Suppressor macrophage treated with lipopolysaccharide for 4 hours (primary cell): ENCODE measurements at regions not wholly inside any gene's neighbourhood (a gene's known extent, or its start where the extent isn't known, plus 50 kb on each side); places are given as distances from the start of the nearest gene placed in this dataset.

Source experiments
- DNase-seq: peaks from one replicate; pipeline ENCODE4 v3.0.0-alpha.2; 2020

DNA sequence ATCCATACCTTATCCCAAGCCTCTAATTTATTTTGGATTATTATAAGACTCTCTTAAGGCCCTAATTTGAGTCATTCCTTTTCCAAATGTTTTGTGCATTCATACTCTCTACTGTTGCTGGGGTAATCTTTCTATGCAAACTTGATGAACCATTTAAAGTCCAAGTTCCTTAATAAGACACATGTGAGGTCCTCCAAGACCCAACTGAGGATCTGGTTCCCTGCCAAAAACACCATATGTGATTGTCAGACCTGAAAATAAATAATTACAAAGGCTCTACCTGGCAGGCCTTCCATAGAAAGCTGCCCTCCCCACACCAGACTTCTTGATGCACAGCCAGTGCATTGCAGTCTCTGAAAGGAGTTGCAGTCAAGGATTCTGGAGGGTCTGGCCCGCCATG lies 257.9 kb upstream of the AKR1E2 start:
- no peak for DNase-seq

- DNase-seq: no peak
These were observed 258.4 kb upstream of the AKR1E2 start for GRCh38 chr10:4567637-4568036.

DNA sequence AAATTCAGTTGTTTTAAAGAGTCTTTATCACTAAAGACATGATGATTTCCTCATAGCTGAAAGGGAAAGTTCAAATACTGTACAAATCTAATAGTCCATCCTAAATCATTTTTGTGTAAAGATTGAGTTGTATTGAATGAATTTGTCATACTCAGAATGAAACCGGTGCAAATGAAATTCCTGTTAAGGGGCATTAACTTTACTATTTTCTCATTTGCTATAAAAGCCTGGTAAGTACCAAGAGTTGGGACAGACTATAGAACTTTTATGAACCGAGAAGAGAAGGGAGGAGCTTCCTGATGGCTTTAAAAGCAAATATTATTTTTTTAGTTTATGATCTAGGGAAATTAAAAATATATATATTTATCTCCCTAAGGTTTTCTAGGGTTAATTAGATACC lies 260.0 kb upstream of the AKR1E2 start:
- DNase-seq: no peak

- DNase-seq: no peak
These were observed 264.7 kb upstream of the AKR1E2 start for GRCh38 chr10:4561296-4561695.

GRCh38 chr10:4557469-4557868 lies 268.5 kb upstream of the AKR1E2 start:
- DNase-seq: no peak

DNA sequence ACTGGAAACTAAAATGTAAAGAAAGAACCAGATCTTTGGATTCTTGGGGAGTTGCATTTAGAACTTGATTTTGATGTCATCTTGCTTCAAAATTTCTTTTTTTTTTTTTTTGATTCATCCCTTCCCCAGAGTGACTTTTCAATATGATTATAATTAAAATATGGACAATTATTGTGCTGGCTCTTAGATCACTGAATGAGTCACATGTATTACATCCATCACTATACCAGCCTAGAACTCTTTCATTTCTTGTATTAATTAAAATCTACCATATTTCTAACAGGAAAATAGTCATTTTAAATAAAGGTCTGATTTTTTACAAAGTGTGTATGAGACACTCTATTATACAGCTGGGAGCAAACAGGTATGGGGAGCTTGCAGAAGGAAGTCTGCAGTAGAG lies 269.5 kb upstream of the AKR1E2 start:
- no peak for DNase-seq

GRCh38 chr10:4555920-4556319 lies 270.1 kb upstream of the AKR1E2 start:
- no peak for DNase-seq

DNA sequence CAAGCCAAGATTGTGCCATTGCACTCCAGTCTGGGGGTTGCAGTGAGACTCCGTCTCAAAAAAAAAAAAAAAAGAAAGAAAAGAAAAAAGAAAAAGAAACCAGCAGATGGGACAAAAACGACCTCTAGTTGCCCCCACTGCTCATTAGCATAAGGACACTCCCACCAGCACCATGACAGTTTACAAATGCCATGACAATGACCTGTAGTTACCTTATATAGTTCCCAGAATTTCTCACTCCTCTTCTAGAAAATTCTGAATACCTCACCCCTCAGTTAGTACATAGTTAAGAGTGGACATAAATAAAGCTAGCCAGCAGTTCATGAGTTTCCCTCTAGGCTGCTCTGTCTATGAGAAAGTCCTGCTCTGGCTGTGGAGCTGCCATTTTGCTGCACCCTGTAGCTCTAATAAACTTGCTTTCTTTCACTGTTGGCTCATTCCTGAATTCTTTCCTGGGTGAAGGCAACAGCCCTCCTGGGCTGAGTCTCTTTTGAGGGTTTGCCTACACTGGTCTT lies 276.8 kb upstream of the AKR1E2 start:
- DNase-seq: no peak

DNA sequence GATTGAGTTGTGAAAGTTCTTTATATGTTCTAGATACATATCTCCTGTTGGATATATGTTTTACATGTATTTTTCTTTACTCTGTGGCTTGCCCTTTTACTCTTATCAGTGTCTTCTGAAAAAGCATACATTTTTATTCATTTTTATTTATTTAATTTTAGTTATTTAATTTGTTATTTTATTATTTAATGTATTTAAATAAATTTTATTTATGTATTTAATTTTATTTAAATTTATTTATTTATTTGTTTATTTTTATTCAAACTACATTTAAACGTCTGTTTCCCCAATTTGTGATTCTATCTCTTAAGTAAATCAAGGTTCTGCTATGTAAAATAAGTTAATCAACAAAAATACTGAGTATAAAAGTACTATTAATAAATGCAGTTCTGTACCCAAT lies 279.1 kb upstream of the AKR1E2 start:
- no peak for DNase-seq

- DNase-seq: no peak
These were observed 279.5 kb upstream of the AKR1E2 start for GRCh38 chr10:4546500-4546899.

GRCh38 chr10:4545062-4545461 lies 280.9 kb upstream of the AKR1E2 start:
- DNase-seq: peak; percentile 40

- no peak for DNase-seq
These were observed 282.0 kb upstream of the AKR1E2 start for GRCh38 chr10:4543938-4544533.

- DNase-seq: peak; percentile 55
These were observed 284.7 kb upstream of the AKR1E2 start for GRCh38 chr10:4541292-4541691.

DNA sequence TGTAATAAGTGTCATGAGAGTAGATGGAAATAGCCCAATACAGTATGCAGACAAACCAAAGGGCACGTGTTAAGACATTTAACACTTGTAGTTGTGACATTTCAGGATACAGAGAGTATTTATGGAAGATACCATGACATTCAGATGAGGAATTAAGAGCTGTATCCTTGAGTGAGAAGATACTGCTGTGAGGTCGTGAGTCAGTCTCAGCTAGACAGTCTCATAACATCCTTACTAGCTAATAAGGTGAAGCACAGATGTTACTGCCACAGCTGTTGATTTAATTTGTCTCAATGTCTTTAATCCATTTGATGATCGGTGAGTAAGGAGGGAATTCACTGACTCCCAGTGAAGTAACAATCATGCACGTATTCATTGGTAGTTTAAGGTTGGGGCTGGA lies 288.0 kb upstream of the AKR1E2 start:
- no peak for DNase-seq

GRCh38 chr10:4535521-4535920 lies 290.5 kb upstream of the AKR1E2 start:
- no peak for DNase-seq

GRCh38 chr10:4533621-4534020 lies 292.4 kb upstream of the AKR1E2 start:
- DNase-seq: no peak

- DNase-seq: no peak
These were observed 293.0 kb upstream of the AKR1E2 start for GRCh38 chr10:4532976-4533375.

- DNase-seq: peak; percentile 34
These were observed 293.5 kb upstream of the AKR1E2 start for GRCh38 chr10:4532467-4532866.

DNA sequence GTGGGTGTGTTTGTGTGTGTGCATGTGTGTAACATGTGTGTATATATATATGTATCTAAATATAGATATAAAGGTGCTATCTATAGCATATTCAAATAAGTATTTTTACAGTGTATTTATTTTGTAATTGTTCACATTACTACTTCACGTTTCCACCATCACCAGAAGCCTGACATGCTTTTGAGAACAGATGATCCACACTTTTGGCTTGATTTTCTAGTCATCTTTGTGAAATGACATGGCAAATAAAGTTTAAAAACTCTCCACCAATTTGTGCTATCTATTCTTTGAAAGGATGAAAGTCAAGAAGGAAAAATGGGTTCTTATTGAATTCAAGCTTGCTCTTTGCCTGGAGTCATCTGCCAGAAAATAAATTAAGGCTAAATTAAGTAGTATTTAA lies 294.0 kb upstream of the AKR1E2 start:
- no peak for DNase-seq

DNA sequence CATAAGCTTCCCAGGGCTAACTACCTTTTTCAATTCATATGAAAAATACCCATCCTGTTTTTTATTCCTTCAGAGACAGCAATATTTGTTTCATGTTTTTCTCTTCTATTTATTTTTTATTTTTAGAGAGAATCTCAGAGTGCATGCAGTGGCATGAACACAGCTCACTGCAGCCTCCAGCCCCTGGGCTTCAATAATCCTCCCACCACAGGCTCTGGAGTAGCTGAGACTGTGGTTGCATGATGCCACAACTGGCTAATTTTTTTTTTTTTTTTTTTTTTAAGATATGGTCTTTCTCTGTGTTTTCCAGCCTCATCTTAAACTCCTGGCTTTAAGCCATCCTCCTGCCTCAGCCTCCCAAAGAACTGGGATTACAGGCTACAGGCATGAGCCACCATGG lies 296.7 kb upstream of the AKR1E2 start:
- no peak for DNase-seq

DNA sequence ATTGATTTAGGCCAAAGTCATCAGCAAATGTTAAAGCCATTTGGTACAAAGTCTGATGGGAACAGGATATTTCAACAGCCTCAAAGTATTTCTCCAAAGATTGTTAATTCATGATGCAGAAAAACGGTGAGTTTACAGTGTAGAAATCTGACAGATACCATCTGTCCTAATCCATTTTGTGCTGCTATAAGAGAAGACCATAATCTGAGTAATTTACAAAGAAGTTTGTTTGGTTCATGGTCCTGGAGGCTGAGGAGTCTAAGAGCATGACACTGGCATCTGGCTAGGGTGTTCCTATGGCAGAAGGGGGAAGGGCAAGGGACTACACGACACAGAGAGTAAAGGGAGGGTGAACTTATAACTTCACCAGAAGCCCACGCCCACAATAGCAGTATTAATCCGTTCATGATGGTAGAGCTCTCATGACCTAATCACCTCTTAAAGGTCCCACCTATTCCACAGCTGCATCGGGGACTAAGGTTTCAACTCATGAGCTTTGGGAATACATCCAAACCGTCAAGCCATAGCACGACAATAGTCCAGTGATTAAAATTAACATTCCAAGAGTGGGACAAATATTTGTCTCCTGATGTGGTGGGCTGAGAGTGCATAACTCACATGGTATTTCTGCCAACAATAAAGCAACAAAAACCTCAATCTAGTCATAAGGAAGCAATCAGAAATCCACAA lies 298.6 kb upstream of the AKR1E2 start:
- no peak for DNase-seq

GRCh38 chr10:4526311-4526731 lies 299.7 kb upstream of the AKR1E2 start:
- no peak for DNase-seq

- no peak for DNase-seq
These were observed 300.9 kb upstream of the AKR1E2 start for GRCh38 chr10:4525103-4525502.

GRCh38 chr10:4522296-4523000 lies 303.6 kb upstream of the AKR1E2 start:
- no peak for DNase-seq
